ENCODE measurements at regions not wholly inside any gene's neighbourhood (a gene's known extent, or its start where the extent isn't known, plus 50 kb on each side); places are given as distances from the start of the nearest gene placed in this dataset.
"Not testable (repeated sequence)": the region's sequence is repeated elsewhere in the genome, so short reads cannot be mapped to it uniquely, and the experiment has no call there.

GRCh38 chr4:18627447-18628005, 606.0 kb upstream of the LCORL start:
- H3K4me3 ChIP-seq (ENCODE audit: low read depth, low read length): no peak overlapping the region
- no peak for DNase-seq (ENCODE audit: low read depth)
- TF ChIP-seq, protein P1, sequence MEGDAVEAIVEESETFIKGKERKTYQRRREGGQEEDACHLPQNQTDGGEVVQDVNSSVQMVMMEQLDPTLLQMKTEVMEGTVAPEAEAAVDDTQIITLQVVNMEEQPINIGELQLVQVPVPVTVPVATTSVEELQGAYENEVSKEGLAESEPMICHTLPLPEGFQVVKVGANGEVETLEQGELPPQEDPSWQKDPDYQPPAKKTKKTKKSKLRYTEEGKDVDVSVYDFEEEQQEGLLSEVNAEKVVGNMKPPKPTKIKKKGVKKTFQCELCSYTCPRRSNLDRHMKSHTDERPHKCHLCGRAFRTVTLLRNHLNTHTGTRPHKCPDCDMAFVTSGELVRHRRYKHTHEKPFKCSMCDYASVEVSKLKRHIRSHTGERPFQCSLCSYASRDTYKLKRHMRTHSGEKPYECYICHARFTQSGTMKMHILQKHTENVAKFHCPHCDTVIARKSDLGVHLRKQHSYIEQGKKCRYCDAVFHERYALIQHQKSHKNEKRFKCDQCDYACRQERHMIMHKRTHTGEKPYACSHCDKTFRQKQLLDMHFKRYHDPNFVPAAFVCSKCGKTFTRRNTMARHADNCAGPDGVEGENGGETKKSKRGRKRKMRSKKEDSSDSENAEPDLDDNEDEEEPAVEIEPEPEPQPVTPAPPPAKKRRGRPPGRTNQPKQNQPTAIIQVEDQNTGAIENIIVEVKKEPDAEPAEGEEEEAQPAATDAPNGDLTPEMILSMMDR (conservative IDR thresholded peaks at IDR 0.05; ENCODE audit: low read depth, low read length): no peak

- H3K4me3 ChIP-seq (ENCODE audit: low read depth, low read length): no peak overlapping the region
- TF ChIP-seq, protein P1 (conservative IDR thresholded peaks at IDR 0.05; ENCODE audit: low read depth, low read length): no peak
- no peak for DNase-seq (ENCODE audit: low read depth)
Measured at GRCh38 chr4:18626996-18627395, 605.4 kb upstream of the LCORL start.

DNA sequence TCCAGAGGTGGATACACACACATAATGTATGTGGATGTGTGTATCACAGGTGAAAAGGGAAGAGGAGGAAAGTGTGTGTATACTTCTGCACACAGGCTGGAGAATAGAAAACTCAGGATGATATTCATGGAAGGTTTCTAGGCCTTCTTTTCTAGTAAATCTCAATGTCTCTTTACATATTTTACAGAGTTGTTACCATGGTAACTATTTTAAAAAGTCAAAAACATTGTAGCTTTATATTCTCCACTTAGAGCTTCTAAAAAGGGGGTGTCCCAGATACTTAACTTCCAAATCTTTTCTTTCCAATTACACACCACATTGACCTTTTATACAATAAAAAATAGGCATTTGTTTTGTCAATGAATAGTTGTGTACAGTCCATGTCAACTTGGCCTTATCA, 604.8 kb upstream of the LCORL start:
- no peak for DNase-seq (ENCODE audit: low read depth)
- TF ChIP-seq, protein P1 (conservative IDR thresholded peaks at IDR 0.05; ENCODE audit: low read depth, low read length): no peak
- H3K4me3 ChIP-seq (ENCODE audit: low read depth, low read length): no peak overlapping the region

- DNase-seq (ENCODE audit: low read depth): no peak
- TF ChIP-seq, protein P1 (conservative IDR thresholded peaks at IDR 0.05; ENCODE audit: low read depth, low read length): no peak
- no peak overlapping the region for H3K4me3 ChIP-seq (ENCODE audit: low read depth, low read length)
Measured at GRCh38 chr4:18621186-18621585, 599.6 kb upstream of the LCORL start.

GRCh38 chr4:18616720-18617119, 595.2 kb upstream of the LCORL start:
- TF ChIP-seq, protein P1 (conservative IDR thresholded peaks at IDR 0.05; ENCODE audit: low read depth, low read length): no peak
- no peak for DNase-seq (ENCODE audit: low read depth)
- H3K4me3 ChIP-seq (ENCODE audit: low read depth, low read length): no peak overlapping the region

DNA sequence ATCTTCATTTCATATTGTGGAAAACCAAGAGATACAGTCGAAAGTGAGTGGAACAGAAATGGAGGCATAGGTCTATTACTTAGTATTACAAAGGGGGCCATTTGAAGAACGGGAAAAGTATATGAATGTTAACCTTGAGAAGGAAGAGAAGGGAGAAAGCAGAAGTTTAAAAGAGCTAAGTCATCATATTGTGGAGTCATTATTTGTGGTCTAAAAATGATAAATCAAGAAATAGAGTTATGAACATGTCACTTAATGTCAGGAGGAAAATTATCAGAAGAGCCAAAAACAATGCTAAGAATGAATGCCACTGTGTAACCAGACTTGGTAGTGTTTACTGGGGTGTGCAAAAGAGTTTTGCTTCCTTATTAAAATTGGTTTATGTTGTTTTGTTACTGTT, 589.5 kb upstream of the LCORL start:
- H3K4me3 ChIP-seq (ENCODE audit: low read depth, low read length): no peak overlapping the region
- TF ChIP-seq, protein P1 (conservative IDR thresholded peaks at IDR 0.05; ENCODE audit: low read depth, low read length): no peak
- DNase-seq (ENCODE audit: low read depth): no peak

GRCh38 chr4:18608908-18609533, 587.5 kb upstream of the LCORL start:
- TF ChIP-seq, protein P1 (conservative IDR thresholded peaks at IDR 0.05; ENCODE audit: low read depth, low read length): no peak
- DNase-seq (ENCODE audit: low read depth): no peak
- H3K4me3 ChIP-seq (ENCODE audit: low read depth, low read length): no peak overlapping the region

GRCh38 chr4:18602610-18603009, 581.1 kb upstream of the LCORL start:
- not testable (repeated sequence) for H3K4me3 ChIP-seq (ENCODE audit: low read depth, low read length); DNase-seq (ENCODE audit: low read depth)

Data from choroid plexus epithelial cell (primary cell).